ENCODE measurements at regions not wholly inside any gene's neighbourhood (a gene's known extent, or its start where the extent isn't known, plus 50 kb on each side); places are given as distances from the start of the nearest gene placed in this dataset.

DNA sequence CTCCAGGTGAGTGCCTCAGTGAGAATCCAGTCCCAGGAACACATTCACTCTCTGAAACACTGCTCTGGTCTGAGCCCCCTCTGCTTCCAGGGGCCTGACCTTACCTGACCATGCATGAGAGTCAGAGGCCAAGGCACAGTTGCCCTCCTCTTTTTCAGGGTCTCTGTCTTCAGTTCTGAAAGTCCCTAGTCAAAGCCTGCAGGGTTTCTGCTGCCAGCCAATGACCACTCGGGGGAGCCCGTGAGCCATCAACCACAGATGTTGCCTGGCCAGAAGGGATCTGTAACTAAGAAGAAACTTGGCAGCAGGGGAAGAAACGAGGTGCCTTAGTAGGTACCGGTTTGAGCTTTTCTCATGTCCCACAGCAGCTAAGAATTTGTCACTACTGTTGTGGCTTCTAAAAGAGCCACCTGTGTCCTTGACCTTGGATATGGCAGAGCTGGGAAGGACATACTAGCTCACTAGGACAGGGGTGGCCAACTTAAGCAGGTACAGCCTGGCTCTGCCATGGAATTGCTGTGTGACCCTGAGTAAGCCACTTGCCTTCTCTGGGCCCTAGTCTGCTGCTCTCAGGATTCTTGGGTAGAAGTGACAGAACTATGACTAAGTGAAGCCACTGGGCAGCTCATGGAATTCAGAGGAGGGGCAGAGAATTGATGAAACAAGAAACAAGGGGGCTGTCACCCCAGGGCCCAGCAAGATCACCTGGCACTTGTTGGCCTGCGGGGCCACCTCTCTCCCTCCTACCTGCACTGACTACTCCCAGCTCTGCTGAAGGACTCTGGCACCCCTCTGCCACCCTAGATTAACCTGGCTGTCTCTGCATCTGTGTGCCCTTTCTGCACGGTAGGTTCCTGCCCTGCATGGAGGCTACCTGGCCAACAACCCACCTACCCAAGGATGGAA, 83.8 kb upstream of the GPR26 start:
- Histone ChIP-seq H3K9me3 (no peaks in the 10 kb centered on the region), H3K27me3 (peaks cover 0 to 52% (median 11%) of the 10 kb centered on the region in 3 donors), H3K27ac (no peak overlapping the region), H3K4me3 (no peak overlapping the region), H3K36me3 (no peaks in the 10 kb centered on the region), H3K4me1 (peaks cover 10 to 18% (median 14%) of the 10 kb centered on the region in 4 donors)
- WGBS, 5 donors, result 23 to 30% (median 26%) methylated on average over 5 to 6 of the region's 6 CpGs
- TF ChIP-seq EP300 (IDR thresholded peaks at IDR 0.05) (no peak), POLR2A (IDR thresholded peaks at IDR 0.05) (no peak)
- TF ChIP-seq, protein P1, sequence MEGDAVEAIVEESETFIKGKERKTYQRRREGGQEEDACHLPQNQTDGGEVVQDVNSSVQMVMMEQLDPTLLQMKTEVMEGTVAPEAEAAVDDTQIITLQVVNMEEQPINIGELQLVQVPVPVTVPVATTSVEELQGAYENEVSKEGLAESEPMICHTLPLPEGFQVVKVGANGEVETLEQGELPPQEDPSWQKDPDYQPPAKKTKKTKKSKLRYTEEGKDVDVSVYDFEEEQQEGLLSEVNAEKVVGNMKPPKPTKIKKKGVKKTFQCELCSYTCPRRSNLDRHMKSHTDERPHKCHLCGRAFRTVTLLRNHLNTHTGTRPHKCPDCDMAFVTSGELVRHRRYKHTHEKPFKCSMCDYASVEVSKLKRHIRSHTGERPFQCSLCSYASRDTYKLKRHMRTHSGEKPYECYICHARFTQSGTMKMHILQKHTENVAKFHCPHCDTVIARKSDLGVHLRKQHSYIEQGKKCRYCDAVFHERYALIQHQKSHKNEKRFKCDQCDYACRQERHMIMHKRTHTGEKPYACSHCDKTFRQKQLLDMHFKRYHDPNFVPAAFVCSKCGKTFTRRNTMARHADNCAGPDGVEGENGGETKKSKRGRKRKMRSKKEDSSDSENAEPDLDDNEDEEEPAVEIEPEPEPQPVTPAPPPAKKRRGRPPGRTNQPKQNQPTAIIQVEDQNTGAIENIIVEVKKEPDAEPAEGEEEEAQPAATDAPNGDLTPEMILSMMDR (IDR thresholded peaks at IDR 0.05), result peak in 5 of 7 experiments; percentile 27 to 81 (median 69)
- DNase-seq, result peak; percentile 75 to 90
- intact Hi-C loops (cut with DNase I; ENCODE audit: low total_unique reads), result loop anchor here (2.0 to 10.0 kb wide), 2 partner anchors 384 to 802 kb away; no protein-coding TSS in a partner anchor

DNA sequence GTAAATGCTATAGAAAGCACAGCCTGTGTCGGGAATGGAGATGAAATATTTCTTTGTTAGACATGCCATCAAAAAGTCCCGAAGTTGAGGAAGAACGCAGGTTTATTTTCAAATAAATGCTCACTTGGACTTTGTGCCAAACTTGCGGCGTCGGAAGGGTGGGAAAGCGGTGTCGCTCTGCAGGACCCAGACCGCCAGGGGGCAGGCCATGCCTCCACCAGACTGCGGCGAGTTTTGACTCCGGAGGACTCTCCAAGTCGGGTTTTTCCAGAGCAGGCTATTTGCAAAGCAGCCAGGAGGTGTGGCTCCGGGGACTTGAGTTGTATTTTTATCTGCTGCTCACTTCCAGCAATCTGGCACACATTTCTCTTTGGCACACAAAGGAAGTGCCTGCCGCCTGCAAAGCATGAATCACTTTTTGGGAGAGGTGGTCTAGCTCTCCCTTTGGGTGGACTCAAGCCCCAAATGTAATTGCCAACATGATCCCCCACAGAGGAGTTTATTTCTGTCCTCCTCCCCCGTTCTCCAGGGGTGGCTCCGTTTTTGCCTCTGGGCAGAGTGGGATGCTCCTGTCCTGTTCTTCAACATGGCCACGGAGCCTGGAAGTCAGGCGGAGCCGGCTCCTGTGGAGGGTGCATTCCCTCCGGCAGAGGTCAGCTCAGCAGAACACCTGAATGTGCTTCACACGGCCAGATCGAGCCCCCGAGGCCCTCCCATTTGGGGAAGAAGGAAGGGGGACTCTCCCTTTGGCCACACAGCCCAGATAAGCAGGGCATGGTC, 82.3 kb upstream of the GPR26 start:
- TF ChIP-seq POLR2A (IDR thresholded peaks at IDR 0.05) (no peak), POLR2AphosphoS5 (IDR thresholded peaks at IDR 0.05) (peak in 2 of 3 donors; percentile 7 to 34), EP300 (IDR thresholded peaks at IDR 0.05) (no peak)
- TF ChIP-seq, protein P1 (IDR thresholded peaks at IDR 0.05), result peak in 5 of 7 experiments; percentile 75 to 83 (median 76)
- intact Hi-C loops (cut with DNase I; ENCODE audit: low total_unique reads), result loop anchor here (2.0 to 10.0 kb wide), 2 partner anchors 383 to 801 kb away; no protein-coding TSS in a partner anchor
- DNase-seq, result peak; percentile 84 to 92
- Histone ChIP-seq H3K9me3 (no peaks in the 10 kb centered on the region), H3K27ac (peak overlapping the region in 1 of 5 donors; percentile 54), H3K4me3 (no peak overlapping the region), H3K27me3 (peaks cover 0 to 59% (median 11%) of the 10 kb centered on the region in 3 donors), H3K36me3 (no peaks in the 10 kb centered on the region), H3K4me1 (peaks cover 10 to 18% (median 14%) of the 10 kb centered on the region in 4 donors)
- 6 to 16% (median 13%) methylated on average over 17 to 24 of the region's 24 CpGs for WGBS, 5 donors

DNA sequence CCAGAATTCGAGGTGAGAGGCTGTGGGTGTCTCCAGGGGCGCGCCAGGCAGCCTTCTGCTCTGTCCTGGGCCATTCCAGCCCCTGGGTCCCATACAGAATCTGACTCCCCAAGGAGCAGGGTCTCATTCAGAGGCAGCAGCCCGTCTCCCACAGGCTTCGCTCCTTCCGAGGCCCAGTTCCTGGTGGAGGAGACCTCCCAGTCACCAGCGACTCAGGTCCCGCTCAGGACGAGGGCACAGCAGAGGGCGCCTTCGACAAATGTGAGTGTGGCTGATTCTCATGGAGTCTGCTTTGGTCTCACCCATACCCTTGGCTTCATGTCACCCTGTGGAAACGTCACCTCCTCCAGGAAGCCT, 81.8 kb upstream of the GPR26 start:
- peaks cover 10 to 18% (median 14%) of the 10 kb centered on the region in 4 donors for H3K4me1 ChIP-seq
- TF ChIP-seq, protein P1 (IDR thresholded peaks at IDR 0.05), result no peak
- TF ChIP-seq POLR2AphosphoS5 (IDR thresholded peaks at IDR 0.05) (no peak), POLR2A (IDR thresholded peaks at IDR 0.05) (no peak), EP300 (IDR thresholded peaks at IDR 0.05) (no peak)
- H3K27ac ChIP-seq, result peak overlapping the region in 1 of 5 donors; percentile 54
- intact Hi-C loops (cut with DNase I; ENCODE audit: low total_unique reads), result loop anchor here (10.0 kb wide), 1 partner anchor 800 kb away; no protein-coding TSS in a partner anchor
- H3K27me3 ChIP-seq, result peaks cover 0 to 60% (median 11%) of the 10 kb centered on the region in 3 donors
- WGBS, 5 donors, result 55 to 84% (median 80%) methylated on average over 5 to 12 of the region's 12 CpGs
- no peak for DNase-seq
- H3K36me3 ChIP-seq, result no peaks in the 10 kb centered on the region
- H3K9me3 ChIP-seq, result no peaks in the 10 kb centered on the region
- H3K4me3 ChIP-seq, result no peak overlapping the region

Data from stomach (tissue), 8 donors.